ENCODE measurements at regions not wholly inside any gene's neighbourhood (a gene's known extent, or its start where the extent isn't known, plus 50 kb on each side); places are given as distances from the start of the nearest gene placed in this dataset.
"Not testable (repeated sequence)": the region's sequence is repeated elsewhere in the genome, so short reads cannot be mapped to it uniquely, and the experiment has no call there.

DNA sequence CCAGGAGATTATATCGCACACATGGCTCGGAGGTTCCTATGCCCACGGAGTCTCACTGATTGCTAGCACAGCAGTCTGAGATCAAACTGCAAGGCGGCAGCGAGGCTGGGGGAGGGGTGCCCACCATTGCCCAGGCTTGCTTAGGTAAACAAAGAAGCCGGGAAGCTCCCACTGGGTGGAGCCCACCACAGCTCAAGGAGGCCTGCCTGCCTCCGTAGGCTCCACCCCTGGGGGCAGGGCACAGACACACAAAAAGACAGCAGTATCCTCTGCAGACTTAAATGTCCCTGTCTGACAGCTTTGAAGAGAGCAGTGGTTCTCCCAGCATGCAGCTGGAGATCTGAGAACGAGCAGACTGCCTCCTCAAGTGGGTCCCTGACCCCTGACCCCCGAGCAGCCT is 112.0 kb upstream of the NDST3 start:
- DNase-seq (ENCODE audit: low spot score), result not testable (repeated sequence)

DNA sequence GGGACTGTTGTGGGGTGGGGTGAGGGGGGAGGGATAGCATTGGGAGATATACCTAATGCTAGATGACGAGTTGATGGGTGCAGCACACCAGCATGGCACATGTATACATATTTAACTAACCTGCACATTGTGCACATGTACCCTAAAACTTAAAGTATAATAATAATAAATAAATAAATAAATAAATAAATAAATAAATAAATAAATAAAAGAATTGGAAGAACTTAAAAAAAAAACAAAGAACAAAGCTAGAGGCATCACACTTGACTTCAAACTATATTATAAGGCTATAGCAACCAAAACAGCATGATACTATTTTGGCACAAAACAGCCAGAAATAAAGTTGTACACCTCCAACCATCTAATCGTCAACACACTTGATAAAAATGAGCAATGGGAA is 106.5 kb upstream of the NDST3 start:
- not testable (repeated sequence) for DNase-seq (ENCODE audit: low spot score)

DNA sequence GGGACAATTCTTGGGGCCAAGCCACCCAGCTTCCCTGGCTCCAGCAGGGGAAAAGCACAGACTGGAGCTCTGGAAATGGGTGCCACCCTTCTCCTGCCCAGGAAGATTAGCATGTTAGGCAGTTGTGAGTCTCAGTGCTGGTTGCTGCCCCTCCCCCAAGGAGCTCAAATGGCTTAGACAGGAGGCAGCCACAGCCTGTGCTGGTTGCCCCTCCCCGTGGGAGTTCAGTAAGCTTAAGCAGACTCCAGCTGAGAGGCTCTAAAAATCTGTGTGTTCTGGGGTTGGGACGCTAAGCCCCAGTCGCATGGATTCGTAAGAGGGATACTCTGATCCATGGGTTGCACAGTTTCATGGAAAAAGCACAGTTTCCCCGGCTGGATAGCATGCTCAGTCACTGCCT is 92.7 kb upstream of the NDST3 start:
- DNase-seq (ENCODE audit: low spot score), result no peak

DNA sequence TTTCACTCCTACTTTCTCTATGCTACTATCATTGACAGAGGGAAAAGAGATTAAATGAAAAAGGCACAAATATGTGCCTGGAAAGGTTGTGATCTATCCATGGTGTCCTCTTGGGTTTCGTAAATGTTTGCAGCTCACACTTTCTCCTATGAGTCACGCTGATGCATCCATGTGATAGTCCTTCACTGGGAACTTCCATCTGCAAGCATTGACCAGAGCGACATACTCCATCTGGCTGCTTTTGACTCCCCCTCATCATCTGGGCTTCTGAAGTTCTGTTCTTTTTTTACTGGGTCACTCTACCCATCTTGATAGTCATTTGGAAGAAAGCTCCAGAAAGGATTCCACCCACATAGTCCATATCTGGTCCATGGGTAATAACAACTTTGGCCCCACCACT is 84.7 kb upstream of the NDST3 start:
- DNase-seq (ENCODE audit: low spot score), result no peak

DNA sequence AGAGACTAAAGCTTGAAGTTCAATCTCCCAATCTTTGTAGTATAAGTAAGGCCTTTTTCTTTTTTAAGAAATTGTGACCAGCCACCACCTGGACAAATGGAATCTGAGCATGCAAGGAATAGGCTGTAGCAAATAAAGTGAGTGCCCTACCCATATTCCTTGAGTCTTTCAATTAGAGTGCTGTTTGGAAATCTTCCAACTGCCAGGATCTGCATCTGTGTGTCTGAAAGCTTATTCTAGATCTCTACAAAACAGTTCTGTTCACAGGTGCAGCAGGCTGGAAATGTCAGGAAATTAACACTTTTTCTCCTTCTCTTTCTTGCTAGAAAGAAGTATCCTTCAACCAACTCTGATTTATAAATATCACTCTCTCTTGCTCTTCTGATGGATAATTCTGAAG is 76.7 kb upstream of the NDST3 start:
- no peak for DNase-seq (ENCODE audit: low spot score)

DNA sequence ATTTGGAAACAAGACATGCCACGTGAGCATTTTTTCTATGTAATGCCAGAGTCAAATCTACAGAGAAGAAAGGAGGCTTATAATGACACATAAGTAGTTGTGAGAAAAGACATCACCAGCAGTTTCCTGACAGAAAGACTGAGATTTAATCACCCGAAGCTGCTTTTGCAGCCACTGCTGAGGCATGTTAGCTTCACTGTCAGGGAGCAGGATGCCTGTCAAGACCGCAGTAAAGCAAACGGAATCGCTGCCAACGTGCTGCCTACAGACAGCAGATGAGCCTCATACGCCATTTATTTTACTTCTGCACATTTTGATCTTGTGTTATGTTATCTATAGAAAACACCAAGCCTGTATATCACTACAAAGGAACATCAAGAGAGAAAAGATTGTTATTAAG is 68.7 kb upstream of the NDST3 start:
- no peak for DNase-seq (ENCODE audit: low spot score)

DNA sequence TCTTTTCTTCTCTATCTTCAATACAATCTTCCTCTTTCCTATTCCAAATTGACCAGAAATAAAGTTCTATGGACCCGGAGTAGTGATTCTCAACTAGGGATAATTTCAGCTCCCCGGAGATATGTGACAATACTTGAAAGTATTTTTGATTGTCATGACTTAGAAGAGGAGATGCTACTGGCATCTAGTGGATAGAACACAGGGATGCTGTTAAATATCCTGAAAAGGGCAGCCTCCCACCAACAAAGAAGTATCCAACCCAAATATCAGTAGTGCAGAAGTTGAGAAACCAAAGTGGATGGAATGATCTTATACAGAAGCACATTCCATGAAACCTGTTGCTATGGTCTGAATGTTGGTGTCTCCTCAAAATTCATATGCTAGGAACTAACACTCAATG is 65.7 kb upstream of the NDST3 start:
- no peak for DNase-seq (ENCODE audit: low spot score)

DNA sequence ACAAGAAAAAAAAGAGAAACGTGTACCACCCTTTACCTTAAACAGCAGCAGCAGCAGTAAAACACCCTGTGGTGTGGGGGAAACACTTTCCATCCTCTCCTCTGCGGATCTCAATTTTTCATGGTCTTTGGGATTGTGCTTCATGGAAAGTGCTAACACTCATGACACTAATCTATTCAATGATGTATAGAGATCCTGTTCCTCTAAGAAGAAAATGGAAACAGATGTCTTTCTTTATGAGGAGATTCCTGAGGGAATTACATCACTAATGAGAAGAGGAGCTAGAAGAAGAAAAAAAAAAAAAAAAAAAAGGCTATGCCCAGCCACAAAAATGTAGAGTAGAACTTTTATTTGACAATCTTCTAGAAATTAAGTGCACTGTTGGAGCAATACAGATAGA is 62.9 kb upstream of the NDST3 start:
- no peak for DNase-seq (ENCODE audit: low spot score)

DNA sequence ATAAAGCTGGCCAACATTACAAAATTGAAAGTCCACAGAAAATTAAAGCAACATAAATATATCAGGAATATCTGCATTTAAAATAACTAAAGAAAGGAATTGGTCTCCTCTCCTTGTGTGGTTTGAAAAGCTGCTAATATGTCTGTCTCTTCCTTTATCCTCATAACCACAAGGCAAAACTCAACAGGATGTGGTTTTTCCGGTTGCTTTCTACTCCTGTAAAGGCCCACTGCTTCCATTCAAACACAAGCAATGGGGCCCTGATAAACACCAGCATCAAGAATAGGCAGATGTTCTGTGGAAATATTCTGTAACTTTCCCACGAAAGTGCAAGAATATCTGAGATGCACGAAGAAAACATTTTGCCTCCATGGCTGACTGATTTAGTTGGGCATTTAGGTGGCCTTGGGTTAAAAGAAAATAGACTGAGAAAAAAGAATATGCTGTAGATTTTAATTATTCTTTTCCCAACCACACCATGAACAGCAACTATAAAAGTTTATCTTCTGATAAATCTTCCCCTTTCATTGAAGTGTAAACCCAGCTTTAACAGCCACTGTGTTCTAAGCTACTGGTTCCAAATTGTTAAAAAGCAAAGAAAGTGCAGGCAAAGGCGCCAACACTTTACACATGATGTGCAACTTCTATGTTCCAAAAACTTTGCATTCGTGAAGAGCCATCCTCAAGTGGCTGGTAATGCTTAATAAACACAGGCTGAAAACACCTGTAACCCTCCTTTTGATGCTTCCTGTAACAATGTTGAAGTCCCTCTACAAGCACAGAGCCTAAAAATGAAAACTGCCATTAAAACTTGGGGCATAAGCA is 50.5 kb upstream of the NDST3 start:
- no peak for DNase-seq (ENCODE audit: low spot score)

DNA sequence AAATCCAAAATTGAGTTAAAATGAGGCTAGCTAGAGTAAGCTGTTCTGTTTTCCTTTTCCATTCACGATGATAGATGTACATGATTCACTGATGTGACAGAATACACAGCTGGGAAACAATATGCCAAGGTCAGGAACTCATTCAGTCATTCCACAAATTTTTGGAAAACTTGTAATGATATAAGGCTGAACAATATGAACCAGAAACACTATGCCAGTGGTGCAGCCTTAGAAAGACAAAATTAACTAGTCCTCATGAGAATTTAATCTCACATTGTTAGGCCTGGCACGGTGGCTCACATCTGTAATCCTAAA is 50.0 kb upstream of the NDST3 start:
- DNase-seq (ENCODE audit: low spot score), result no peak
